Stimulated activated CD4-positive, alpha-beta T cell treated with anti-CD3 and anti-CD28 coated beads, Interleukin-4, amount 100 ng/mL, for 4 hours (primary cell): ENCODE measurements at regions not wholly inside any gene's neighbourhood (a gene's known extent, or its start where the extent isn't known, plus 50 kb on each side); places are given as distances from the start of the nearest gene placed in this dataset.

Experiments
- DNase-seq, 2 experiments: peaks; one replicate each; pipeline ENCODE4 v3.0.0-alpha.2; 2020

DNA sequence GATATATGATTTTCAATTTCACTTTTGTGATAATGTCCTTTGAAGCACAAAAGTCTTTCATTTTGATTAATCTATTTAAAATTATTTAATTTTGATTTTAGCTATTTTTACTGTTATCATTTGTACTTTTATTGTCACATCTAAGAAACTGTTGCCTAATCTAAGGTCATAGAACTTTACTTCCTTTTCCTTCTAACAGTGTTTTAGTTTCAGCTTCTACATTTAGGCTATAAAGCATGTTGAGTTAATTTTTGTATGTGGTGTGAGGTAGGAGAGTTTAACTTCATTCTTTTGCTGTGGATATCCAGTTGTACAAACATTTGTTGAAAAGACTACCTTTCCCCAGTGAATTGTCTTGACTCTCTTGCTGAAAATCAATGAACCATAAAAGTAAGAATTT, 204.5 kb downstream of the TM2D1 start:
- DNase-seq, result no peak

DNA sequence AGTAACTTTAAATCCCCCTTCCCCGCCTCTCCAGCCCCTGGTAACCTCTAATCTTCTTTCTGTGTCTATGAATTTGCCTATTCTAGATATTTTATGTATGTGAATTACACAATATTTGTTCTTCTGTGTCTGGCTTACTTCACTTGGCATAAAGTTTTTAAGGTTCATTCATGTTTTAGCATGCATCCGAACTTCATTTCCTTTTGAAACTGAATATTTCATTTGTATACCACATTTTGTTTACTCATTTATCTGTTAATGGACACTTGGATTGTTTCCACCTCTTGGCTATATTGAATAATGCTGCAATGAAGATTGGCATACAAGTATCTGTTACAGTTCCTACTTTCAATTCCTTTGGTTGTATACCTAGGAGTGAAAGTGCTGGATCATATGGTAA, 205.3 kb downstream of the TM2D1 start:
- DNase-seq, result no peak

DNA sequence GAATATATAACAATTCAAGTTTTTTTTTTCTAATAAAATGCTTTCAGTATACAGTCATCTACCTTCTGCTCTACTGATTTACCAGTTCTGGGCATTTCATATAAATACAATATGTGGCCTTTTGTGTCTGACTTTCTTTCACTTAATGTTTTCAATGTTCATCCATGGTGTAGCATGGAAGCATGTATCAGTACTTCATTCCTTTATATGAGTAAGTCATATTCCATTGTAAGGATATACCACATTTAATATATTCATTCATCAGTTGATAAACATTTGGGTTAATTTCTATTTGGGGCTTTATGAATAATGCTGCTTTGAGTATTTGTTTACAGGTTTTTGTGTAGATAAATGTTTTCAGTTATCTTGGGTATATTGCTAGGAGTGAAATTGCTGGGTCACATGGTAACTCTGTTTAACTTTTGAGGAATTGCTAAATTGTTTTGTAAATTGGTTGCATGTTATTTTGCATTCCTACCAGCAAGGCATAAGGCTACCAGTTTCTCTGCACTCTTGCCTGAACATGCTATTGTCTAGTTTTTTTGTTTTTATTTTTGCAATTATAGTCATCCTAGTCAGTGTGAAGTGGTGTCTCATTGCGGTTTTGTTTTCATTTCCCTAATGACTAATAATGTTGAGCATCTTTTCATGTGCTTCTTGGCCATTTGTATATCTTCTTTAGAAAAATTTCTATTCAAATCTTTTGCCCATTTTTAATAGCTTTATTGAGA, 206.1 kb downstream of the TM2D1 start:
- no peak for DNase-seq

DNA sequence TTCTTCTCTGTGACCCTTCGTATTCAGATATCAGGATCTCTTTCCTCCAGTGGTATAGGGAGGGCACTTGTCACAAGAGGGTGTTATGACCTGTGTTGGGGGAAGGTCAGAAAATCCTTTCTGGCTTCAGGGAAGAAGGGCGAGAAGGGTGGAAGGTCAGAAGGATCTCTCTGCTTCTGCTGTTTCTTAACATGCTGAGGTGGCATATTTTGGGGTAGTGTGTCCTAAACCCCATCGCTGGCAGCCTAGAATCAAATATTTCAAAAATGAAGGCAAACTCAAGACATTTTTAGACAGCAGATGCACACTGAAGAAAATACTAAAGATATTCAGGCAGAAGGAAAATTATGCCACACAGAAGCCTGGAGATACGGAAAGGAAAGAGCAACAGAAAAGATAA, 207.6 kb downstream of the TM2D1 start:
- DNase-seq, result no peak

DNA sequence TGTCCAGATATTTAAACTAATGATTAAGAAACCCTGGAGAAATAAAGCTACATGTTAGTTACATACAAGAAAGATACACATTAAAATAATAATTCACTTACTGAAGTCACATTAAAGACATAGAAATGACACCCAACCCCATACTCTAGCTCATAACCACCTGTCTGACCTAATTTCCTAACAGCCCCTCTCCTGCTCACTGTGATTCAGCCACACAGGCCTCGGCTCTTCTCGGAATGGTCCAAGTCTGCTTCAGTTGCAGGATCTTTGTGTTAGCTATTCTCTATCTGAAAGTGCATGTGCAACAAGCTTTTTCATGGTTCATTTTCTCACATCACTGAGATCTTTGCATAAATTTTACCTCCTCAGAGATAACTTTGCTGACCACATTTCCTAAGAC, 209.8 kb downstream of the TM2D1 start:
- no peak for DNase-seq
